GM12878 (cell line): ENCODE measurements at regions not wholly inside any gene's neighbourhood (a gene's known extent, or its start where the extent isn't known, plus 50 kb on each side); places are given as distances from the start of the nearest gene placed in this dataset.

Source experiments
- ATAC-seq: fragments of 200-7000 bp; cut with Tn5 transposase; 3 replicates; pipeline ENCODE4 v1.9.1; 2020; ENCODE audit warnings: mild to moderate bottlenecking, moderate library complexity
- BruUV-seq: library from RNA; stranded (reverse); fragments of 400-500 nt; replicated peaks from 2 replicates; lab custom pipeline; 2021; lab: Mats Ljungman, UMichigan
- CTCF ChIA-PET: fragments of 300-600 bp; sonication (Branson Sonifier 250); formaldehyde crosslinking; extraction: SDS; loops from one replicate; lab custom pipeline; 2021; ENCODE audit warnings: inconsistent platforms; lab: Yijun Ruan, JAX
- POLR2A ChIA-PET: fragments of 350-600 bp; formaldehyde crosslinking; extraction: SDS; loops from one replicate; lab custom pipeline; 2021; ENCODE audit warnings: inconsistent platforms; lab: Charles Lee
- RAD21 ChIA-PET: fragments of 300-600 bp; sonication (Branson Sonifier 250); formaldehyde crosslinking; loops from one replicate; lab custom pipeline; 2023; ENCODE audit warnings: antibody characterized with exemption; ENCODE audit not compliant: unreplicated experiment; lab: Charles Lee
- SMC1A ChIA-PET: fragments of 300-600 bp; sonication (Branson Sonifier 250); formaldehyde crosslinking; loops from one replicate; lab custom pipeline; 2023; ENCODE audit not compliant: unreplicated experiment, uncharacterized antibody; lab: Charles Lee
- DNase-seq: peaks from one replicate; pipeline ENCODE4 v3.0.0-alpha.2; 2011; ENCODE audit warnings: low read depth, low spot score
- FAIRE-seq: peaks from 3 replicates; lab custom pipeline; 2011; peaks lifted over from hg19 to GRCh38; lab: Jason Lieb, UNC
- H2AFZ ChIP-seq: 2 replicates; pipeline ENCODE4 v1.6.0; 2011; ENCODE audit warnings: low read depth, low read length, control low read depth; ENCODE audit not compliant: control insufficient read depth
- H3K27ac ChIP-seq: 2 replicates; pipeline ENCODE4 v1.5.1; 2011; ENCODE audit warnings: control low read depth; ENCODE audit not compliant: control insufficient read depth, insufficient read depth
- H3K27me3 ChIP-seq, 2 experiments: replicated peaks in 1 of 2; 2 replicates each; pipeline versions ENCODE4 v1.6.0 to v1.6.1; 2011; ENCODE audit warnings: low read length in 1 of 2; ENCODE audit not compliant: control insufficient read depth in 2 of 2, insufficient read depth in 2 of 2
- H3K36me3 ChIP-seq, 2 experiments: 2 replicates each; pipeline ENCODE4 v1.5.1; 2011; ENCODE audit warnings: low read length in 1 of 2; ENCODE audit not compliant: control insufficient read depth in 2 of 2, insufficient read depth in 2 of 2
- H3K4me1 ChIP-seq: 2 replicates; pipeline ENCODE4 v1.6.1; 2011; ENCODE audit warnings: mild to moderate bottlenecking, low read length, moderate library complexity, mixed read lengths; ENCODE audit not compliant: control insufficient read depth, insufficient read depth
- H3K4me2 ChIP-seq: 2 replicates; pipeline ENCODE4 v1.6.0; 2011; ENCODE audit warnings: control low read depth; ENCODE audit not compliant: control insufficient read depth, insufficient read depth
- H3K4me3 ChIP-seq: fragments of 200-600 bp; sonication (generic); 2 replicates; pipeline ENCODE4 v1.5.1; 2016
- H3K79me2 ChIP-seq: 2 replicates; pipeline ENCODE4 v1.6.0; 2011; ENCODE audit warnings: low read length; ENCODE audit not compliant: control insufficient read depth, insufficient read depth
- H3K9ac ChIP-seq: 2 replicates; pipeline ENCODE4 v1.8.0; 2011; ENCODE audit warnings: low read length, control low read depth, mixed read lengths; ENCODE audit not compliant: control insufficient read depth, insufficient read depth
- H3K9me3 ChIP-seq: replicated peaks from 3 replicates; pipeline ENCODE4 v1.5.1; 2011; ENCODE audit warnings: mild to moderate bottlenecking, low read length; ENCODE audit not compliant: control insufficient read depth, insufficient read depth
- H4K20me1 ChIP-seq: 2 replicates; pipeline ENCODE4 v1.6.0; 2011; ENCODE audit not compliant: control insufficient read depth, insufficient read depth
- ETV6 ChIP-seq, 2 experiments: fragments of 450-650 bp in 1 of 2; IDR thresholded peaks in 1 of 2; conservative IDR thresholded peaks in 1 of 2; 2 replicates each; pipeline ENCODE4 v1.6.1; 2014; ENCODE audit warnings: antibody characterized with exemption in 1 of 2, borderline replicate concordance in 1 of 2, low read depth in 1 of 2, mild to moderate bottlenecking in 1 of 2, moderate library complexity in 1 of 2
- IRF4 ChIP-seq: IDR thresholded peaks from 2 replicates; pipeline ENCODE4 v1.6.1; 2011; ENCODE audit warnings: low read depth, low read length
- JUND ChIP-seq: IDR thresholded peaks from 2 replicates; pipeline ENCODE4 v1.6.1; 2012; ENCODE audit warnings: low read depth, mild to moderate bottlenecking, low read length, improper control_type of control experiment, moderate library complexity
- KDM1A ChIP-seq: fragments of 200-600 bp; sonication (generic); IDR thresholded peaks from 2 replicates; pipeline ENCODE4 v1.6.1; 2016; ENCODE audit warnings: borderline replicate concordance
- MTA2 ChIP-seq: fragments of 450-650 bp; IDR thresholded peaks from 2 replicates; pipeline ENCODE4 v1.6.1; 2016; ENCODE audit warnings: low read depth, mild to moderate bottlenecking, moderate library complexity
- POLR2A ChIP-seq: IDR thresholded peaks from 2 replicates; pipeline ENCODE4 v1.6.1; 2011; ENCODE audit warnings: low read depth, mild to moderate bottlenecking, low read length
- RELA ChIP-seq: fragments of 450-650 bp; IDR thresholded peaks from 2 replicates; pipeline ENCODE4 v1.8.0; 2014; ENCODE audit warnings: borderline replicate concordance; ENCODE audit not compliant: partially characterized antibody
- WGBS: methylation state at CpG from one replicate; pipeline ENCODE4 v1.1.6; 2016; ENCODE audit warnings: low lambda C conversion rate; ENCODE audit not compliant: insufficient replicate concordance, insufficient coverage; ENCODE audit errors: missing lambda C conversion rate; 5-methylcytosine and 5-hydroxymethylcytosine counted together
- in situ Hi-C: fragments of 300-500 bp; cut with MboI; formaldehyde crosslinking; loops from 9 replicates; pipeline ENCODE4 v1.14.3; 2018; ENCODE audit warnings: mixed read lengths
- intact Hi-C: fragments of 100-400 bp; cut with micrococcal nuclease; formaldehyde crosslinking; loops from one replicate; pipeline ENCODE4 v1.14.2; 2022; ENCODE audit not compliant: unreplicated experiment
- TF ChIP-seq, protein P1 (sequence below): IDR thresholded peaks from 2 replicates; pipeline ENCODE4 v1.6.1; 2011; ENCODE audit warnings: low read depth, low read length, improper control_type of control experiment, borderline replicate concordance

DNA sequence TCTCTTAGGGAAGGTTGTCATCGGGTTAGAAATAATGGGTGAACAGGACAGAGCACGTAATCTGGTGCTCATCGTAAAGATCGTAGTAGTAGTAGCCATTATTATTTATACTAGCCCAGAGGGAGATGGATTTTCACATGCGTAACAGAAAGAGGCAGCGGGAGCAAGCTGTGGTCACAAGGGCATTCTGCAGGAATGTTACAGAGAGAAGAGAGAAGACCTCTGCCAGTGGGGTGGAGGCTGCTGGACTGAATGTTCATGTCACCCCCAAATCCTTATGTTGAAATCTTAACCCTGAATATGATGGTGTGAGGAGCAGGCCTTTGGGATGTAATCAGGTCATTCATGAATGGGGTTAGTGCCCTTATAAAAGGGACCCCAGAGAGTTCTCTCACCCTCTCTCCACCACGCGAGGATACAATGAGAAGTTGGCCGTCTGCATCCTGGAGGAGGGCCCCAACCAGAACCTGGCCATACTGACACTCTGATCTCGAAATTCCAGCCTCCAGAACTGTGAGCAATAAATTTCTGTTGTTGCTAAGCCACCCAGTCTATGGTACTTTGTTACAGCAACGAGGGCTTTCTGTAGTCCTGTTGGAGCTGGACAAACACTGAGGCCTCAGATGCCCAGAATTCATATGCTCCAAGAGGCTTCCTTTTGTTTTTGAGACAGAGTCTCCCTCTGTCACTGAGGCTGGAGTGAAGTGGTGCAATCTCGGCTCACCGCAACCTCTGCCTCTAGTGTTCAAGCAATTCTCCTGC is 131.2 kb upstream of the MED13L start:
- no peaks in the 10 kb centered on the region for H4K20me1 ChIP-seq
- ChIA-PET RAD21 (no interaction called here), POLR2A (no interaction called here), CTCF (no interaction called here), SMC1A (interaction anchor here (1.2 kb wide), 1 partner anchor 16 kb away, joined by 3 read pairs; no protein-coding TSS in a partner anchor)
- no peak for DNase-seq
- H3K27ac ChIP-seq, result no peak overlapping the region
- no peak overlapping the region for H3K9ac ChIP-seq
- H3K4me1 ChIP-seq, result no peaks in the 10 kb centered on the region; the same call in 1 of the 2 replicates
- no peak for TF ChIP-seq POLR2A
- TF ChIP-seq ETV6 (conservative IDR thresholded peaks at IDR 0.05 in 1 of 2, IDR thresholded peaks at IDR 0.05 in 1 of 2; ENCODE audit: borderline replicate concordance in 1 of 2, low read depth in 1 of 2), result no peak
- TF ChIP-seq JUND, result no peak
- TF ChIP-seq, protein P1, sequence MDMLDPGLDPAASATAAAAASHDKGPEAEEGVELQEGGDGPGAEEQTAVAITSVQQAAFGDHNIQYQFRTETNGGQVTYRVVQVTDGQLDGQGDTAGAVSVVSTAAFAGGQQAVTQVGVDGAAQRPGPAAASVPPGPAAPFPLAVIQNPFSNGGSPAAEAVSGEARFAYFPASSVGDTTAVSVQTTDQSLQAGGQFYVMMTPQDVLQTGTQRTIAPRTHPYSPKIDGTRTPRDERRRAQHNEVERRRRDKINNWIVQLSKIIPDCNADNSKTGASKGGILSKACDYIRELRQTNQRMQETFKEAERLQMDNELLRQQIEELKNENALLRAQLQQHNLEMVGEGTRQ, result no peak
- no peak for TF ChIP-seq KDM1A
- TF ChIP-seq IRF4, result no peak
- TF ChIP-seq RELA, result no peak
- no peak for TF ChIP-seq MTA2
- no peaks in the 10 kb centered on the region for H3K36me3 ChIP-seq
- BruUV-seq, result no TSS peak
- no peak for FAIRE-seq
- H3K27me3 ChIP-seq, result no peaks in the 10 kb centered on the region
- no peak overlapping the region for H2AFZ ChIP-seq
- H3K4me3 ChIP-seq, result no peak overlapping the region
- H3K9me3 ChIP-seq, result no peaks in the 10 kb centered on the region
- no peaks in the 10 kb centered on the region for H3K79me2 ChIP-seq
- in situ Hi-C loops, result no loop called here
- ATAC-seq, result no peak
- 69% methylated on average over 13 of the region's 13 CpGs for WGBS
- intact Hi-C loops, result no loop called here
- H3K4me2 ChIP-seq, result no peak overlapping the region
